GM21423 (cell line): ENCODE measurements at regions not wholly inside any gene's neighbourhood (a gene's known extent, or its start where the extent isn't known, plus 50 kb on each side); places are given as distances from the start of the nearest gene placed in this dataset.
"Not testable (repeated sequence)": the region's sequence is repeated elsewhere in the genome, so short reads cannot be mapped to it uniquely, and the experiment has no call there.

Experiments used
- ATAC-seq: cut with Tn5 transposase; IDR thresholded peaks from one replicate; pipeline ENCODE4 v1.9.1; 2021; ENCODE audit warnings: mild to moderate bottlenecking, moderate library complexity; ENCODE audit not compliant: unreplicated experiment

DNA sequence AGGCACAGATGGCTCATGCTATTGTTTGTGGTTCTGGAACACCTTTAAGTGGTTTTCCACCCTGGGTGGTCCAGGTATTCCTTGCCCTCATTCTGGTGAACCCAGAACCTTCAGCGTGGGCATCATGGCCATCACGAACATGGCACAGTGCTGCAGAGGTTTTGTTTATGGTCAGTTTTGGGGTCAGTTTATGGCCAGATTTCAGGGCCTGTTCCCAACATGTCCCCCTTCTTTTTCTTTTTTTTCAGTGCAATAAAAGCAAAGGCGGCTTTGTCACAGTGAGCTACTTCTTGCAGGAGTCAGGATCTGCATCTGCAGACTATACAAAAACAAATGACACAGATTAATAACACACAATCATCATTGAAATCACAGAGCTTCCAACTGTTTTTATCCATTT, 1085.0 kb upstream of the ALCAM start:
- no peak for ATAC-seq

DNA sequence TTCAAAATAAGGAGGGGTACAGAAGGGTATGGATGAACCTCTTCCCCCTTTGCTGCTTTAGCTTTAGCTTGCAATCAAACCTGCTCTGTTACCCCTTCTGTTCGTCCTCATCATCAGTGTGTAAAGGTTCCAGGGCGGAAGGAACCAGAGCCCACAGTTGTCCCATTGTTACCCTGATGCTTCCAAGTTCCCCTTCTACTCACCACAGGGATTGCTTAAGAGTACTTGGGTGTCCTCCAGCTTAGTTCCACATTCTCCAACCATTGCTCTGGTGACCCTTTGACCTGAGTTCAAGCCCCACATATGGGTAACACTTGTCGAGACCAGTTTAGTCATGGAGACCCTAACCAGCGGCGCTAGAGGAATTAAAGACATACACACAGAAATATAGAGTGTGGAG, 1080.1 kb upstream of the ALCAM start:
- no peak for ATAC-seq

- peak; percentile 71 for ATAC-seq
Observed at GRCh38 chr3:104291437-104291851, 1075.3 kb upstream of the ALCAM start.

GRCh38 chr3:104291878-104292277, 1074.8 kb upstream of the ALCAM start:
- ATAC-seq: peak; percentile 26

DNA sequence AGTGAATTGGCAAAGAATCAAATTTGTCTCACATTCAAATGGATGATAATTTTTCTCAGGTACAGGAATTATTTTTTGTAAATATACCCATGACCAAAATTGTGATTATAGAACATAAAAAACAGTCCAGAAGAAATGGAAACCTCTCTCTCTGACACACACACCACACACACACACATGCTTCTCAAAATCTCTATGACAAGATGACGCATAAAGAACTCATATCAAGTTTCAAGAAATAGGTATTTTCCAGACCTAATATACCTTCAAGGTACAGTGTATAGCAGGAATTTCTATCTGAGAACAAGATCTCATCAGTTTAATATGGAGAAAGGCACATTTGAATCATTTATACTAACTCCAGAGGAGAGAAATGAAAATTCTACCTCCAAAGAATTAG, 1069.1 kb upstream of the ALCAM start:
- ATAC-seq: no peak

DNA sequence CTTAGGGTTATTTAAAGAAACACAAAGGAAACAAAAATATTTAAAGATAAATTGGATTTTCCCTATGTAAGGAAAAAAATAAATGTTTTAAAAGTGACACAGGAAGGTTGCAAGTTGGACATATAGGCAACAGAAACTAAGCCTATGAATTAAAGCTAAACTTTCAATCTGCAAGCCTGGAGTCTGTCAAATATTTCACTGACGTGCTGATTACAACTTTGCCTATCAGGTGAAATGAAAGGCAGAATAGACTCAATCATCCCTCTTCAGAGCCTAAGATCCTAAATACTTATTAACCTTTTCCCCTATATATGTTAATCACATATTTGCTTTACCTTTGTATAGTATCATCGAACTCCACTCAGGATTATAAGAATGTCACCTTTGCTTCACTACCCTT, 1068.0 kb upstream of the ALCAM start:
- no peak for ATAC-seq

GRCh38 chr3:104316118-104316517, 1050.6 kb upstream of the ALCAM start:
- no peak for ATAC-seq

DNA sequence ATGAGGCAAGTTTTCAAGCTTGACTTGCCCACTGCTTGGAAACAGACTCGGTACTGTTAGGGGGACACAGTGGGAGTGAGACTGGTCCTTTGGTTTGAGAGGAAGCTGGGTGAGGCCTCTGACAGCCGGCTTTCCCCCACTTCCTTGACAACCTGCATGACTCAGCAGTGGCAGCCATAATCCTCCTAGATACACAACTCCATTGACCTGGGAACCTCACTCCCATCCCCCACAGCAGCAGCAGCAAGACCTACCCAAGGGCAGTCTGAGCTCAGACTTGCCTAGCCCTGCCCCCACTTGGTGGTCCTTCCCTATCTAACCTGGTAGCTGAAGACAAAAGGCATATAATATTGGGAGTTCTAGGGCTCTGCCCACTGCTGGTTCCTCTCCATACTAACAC, 1043.5 kb upstream of the ALCAM start:
- ATAC-seq: no peak

DNA sequence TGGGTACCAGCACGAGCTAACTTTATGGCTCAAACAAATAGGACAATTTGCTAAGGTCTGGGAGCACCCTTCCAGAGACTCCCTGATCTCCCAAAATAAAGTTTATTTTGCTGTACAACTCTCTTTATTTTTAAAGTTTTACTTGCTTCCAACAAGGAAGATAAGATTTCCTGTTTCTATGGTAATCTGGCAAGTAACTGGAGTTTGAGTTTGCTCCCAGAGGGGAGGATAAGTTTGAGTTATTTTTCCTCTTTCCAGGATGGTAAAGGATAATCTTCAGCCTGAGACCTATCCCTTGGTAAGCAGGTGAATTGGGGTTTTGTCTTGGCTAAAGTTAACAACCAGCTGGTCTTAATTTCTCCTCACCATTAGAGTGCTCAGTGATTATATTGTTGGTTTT, 1019.4 kb upstream of the ALCAM start:
- ATAC-seq: no peak

DNA sequence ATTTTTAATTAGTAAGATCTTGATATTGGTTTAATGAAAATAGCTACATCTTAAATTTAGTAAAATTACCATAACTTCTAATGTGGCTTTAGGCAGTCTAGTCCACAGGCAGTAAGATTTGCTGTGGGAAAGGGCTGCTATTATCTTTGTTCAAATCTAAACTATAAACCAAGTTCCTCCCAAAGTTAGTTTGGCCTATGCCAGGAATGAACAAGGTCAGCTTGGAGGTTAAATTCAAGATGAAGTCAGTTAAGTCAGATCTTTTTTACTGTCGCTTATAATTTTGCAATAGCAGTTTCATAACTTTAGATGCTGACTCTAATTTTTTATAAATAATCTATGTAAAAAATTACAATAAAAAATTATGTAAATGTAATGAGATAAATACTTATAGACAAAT, 1016.9 kb upstream of the ALCAM start:
- no peak for ATAC-seq

- ATAC-seq: no peak
Observed at GRCh38 chr3:104353951-104354350, 1012.8 kb upstream of the ALCAM start.

DNA sequence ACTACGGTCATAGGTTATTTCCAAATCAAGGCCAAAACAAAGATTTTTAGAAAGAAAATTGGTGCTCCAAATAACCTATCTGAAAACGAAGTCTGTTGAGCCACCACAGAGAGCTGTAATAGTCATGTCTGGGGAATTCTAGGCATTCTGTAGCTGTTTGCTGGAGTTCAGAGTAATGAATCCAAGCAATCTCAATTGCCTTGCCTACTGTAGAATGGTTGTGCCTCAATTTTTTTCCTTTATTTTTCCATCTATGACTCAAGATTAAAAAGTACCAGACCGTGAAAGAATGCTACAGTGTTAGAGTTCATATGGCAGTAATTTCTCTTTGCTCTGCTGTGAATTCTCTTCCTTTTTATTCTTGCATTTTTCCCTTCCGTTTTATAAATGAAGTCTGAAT, 1007.2 kb upstream of the ALCAM start:
- no peak for ATAC-seq

DNA sequence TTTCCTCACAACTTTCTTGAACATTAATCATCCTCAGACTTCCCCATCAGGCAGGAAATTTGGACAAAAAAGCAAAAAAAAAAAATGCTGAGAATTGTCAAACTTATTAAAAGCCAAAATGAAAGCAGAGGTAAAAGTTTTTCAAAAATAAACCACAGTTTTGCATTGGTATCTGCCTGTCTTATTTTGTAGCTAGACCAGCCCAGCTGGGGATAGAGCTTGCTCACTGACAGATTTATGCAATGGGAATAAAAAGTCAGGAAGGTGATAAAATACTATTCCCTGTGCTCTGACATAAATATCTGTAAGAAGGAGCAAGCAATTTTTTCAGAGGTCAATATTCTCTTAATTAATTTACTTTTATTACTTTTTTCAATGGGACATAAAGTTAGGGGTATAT, 1006.7 kb upstream of the ALCAM start:
- no peak for ATAC-seq

- not testable (repeated sequence) for ATAC-seq
Observed at GRCh38 chr3:104361748-104362147, 1005.0 kb upstream of the ALCAM start.

DNA sequence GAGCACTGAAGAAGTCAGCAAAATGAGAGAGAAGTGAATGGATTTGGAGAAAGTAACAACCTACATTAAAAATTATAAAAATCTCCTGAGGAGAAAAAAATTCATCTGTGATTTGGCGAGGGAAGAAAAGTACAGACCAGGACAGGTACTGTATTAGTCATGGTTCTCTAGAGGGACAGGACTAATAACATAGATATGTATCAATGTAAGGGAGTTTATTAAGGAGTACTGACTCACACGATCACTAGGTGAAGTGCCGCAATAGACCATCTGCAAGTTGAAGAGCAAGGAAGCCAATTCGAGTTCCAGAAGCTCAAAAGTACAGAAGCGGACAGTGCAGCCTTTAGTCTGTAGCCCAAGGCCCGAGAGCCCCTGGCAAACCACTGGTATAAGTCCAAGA, 1004.4 kb upstream of the ALCAM start:
- no peak for ATAC-seq

DNA sequence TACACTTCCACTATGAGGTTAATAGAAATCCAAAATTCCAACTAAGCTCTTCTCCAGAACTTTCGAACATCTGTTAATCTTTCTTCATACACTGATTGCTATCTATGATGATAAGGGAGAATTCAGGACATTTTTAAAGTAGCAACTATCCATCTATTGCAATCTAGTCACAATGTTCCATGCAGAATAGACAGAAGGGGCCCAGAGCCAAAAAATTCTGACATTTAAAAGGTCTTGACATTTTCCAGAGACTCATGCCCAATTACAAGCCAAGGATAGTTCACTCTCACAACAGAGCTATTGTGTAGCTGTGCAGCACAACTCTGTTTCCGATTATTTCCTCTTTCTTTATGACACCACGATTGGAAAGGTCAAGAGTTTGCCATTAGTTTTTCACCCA, 999.7 kb upstream of the ALCAM start:
- no peak for ATAC-seq

DNA sequence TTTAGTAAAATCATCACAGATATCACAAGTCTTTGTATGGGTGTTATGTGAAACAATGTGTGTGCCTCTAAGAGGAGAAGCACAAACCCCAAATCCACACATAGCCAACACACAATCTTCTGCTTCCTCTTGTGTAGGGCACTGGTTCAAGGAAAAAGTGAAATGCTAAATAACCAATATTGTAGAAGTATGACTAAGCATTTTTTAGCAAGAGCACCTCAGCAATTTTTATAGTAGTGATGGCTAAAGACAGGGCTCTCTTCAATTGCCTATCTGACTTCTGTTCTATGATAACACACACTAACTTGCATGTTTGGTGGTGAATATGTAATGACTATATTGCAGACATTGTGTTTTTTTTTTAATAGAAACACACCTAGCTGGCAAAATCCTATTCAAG, 997.9 kb upstream of the ALCAM start:
- no peak for ATAC-seq

DNA sequence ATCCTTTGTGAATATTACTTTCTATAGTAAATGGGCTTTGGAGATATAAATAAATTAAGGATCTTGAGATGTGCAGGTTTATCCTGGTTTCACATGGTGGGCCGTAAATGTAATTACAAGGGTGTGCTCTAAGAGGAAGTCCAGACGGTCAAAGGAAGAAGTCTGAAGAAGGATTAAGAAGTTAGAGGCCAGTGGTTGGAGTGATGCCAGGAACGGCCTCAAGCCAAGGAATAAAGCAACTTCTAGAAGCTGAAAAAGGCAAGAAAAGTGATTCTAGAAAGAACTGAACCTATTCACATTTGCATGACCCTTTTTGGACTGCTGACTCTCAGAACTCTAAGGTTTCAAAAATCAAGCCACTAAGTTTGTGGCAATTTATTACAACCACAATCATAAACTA, 981.3 kb upstream of the ALCAM start:
- ATAC-seq: no peak

DNA sequence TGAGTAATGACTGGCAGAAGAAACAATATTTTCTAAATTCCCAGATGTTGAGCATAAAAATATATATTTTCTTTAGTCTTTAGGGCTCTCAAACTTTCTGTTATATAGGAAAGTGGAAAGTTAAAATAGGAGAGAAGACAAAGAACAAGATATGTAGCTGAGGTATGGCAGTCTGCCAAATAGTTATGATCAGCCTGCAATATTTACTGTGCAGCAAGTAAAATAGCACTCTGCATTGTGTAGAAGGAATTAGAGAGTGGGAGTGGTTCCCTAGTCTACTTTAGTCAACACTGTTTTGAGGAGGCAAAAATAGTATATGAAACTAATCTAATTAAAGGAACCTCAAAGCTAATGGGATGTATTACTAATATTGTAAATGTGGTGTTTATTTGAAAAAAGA, 978.1 kb upstream of the ALCAM start:
- ATAC-seq: no peak

DNA sequence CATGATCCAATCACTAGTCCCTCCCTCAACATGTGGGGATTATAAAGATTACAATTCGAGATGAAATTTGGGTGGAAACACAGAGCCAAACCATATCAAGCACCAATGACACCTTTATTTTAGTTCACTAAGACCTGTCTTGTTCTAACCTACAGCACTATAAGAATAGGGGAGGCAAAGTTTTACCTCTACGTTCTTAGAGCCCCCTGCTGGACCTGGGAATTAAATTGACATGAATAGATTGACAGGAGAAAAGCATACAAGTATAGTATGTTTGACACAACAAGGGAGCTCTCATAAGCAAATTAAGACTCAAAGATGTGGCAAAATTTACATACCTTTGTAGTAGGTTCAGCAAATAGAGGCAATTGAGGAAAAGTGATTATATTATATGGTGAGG, 974.4 kb upstream of the ALCAM start:
- ATAC-seq: no peak

DNA sequence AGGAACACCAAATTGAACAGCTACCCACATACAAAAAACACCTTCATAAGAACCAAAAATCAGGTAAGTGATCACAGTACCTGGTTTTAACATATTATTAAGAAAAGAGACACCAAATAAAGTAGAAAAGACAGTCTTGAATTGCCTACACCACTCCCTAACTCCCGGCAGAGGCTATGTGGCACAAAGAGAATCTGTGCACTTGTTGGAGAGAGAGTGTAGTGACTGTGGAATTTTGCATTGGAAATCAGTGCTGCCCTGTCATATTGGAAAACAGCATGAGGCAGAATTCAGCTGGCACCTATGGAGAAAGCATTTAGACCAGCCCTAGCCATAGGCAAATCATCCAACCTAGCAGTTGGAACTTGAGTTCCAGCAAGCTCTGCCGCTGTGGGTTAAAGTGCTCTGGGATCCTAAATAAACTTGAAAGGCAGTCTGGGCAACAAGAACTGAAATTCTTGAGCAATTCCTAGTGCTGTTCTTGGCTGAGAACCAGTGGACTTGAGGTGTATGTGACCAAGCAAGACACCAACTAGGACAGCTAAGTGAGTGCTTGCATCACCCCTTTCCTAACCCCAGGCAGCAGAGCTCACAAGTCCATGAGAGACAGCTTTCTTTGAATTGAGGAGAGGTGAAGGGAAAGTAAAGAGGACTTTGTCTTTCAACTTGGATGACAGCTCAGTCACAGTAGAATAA, 969.6 kb upstream of the ALCAM start:
- ATAC-seq: no peak

- no peak for ATAC-seq
Observed at GRCh38 chr3:104397713-104398112, 969.0 kb upstream of the ALCAM start.

GRCh38 chr3:104402902-104403301, 963.8 kb upstream of the ALCAM start:
- ATAC-seq: no peak
